OCI-LY7 (cell line): ENCODE measurements at regions not wholly inside any gene's neighbourhood (a gene's known extent, or its start where the extent isn't known, plus 50 kb on each side); places are given as distances from the start of the nearest gene placed in this dataset.

Experiments used
- CTCF ChIP-seq: fragments of 200-600 bp; sonication (generic); conservative IDR thresholded peaks from 2 replicates; pipeline ENCODE4 v1.5.1; 2014; ENCODE audit warnings: mild to moderate bottlenecking, antibody characterized with exemption, low read length, moderate library complexity, mixed read lengths
- EZH2phosphoT487 ChIP-seq: fragments of 200-600 bp; sonication (generic); IDR thresholded peaks from 2 replicates; pipeline ENCODE4 v1.6.1; 2018; ENCODE audit warnings: low read depth, borderline replicate concordance, mild to moderate bottlenecking, mixed run types, antibody characterized with exemption, low read length, moderate library complexity, mixed read lengths

GRCh38 chr6:8574749-8575468 lies 139.6 kb upstream of the SLC35B3 start:
- TF ChIP-seq CTCF (no peak), EZH2phosphoT487 (no peak)
